Epidermal melanocyte (primary cell): ENCODE measurements at regions not wholly inside any gene's neighbourhood (a gene's known extent, or its start where the extent isn't known, plus 50 kb on each side); places are given as distances from the start of the nearest gene placed in this dataset.

Experiments
- DNase-seq: peaks from one replicate; pipeline ENCODE4 v3.0.0; 2011; ENCODE audit warnings: low spot score; ENCODE audit not compliant: insufficient read length

DNA sequence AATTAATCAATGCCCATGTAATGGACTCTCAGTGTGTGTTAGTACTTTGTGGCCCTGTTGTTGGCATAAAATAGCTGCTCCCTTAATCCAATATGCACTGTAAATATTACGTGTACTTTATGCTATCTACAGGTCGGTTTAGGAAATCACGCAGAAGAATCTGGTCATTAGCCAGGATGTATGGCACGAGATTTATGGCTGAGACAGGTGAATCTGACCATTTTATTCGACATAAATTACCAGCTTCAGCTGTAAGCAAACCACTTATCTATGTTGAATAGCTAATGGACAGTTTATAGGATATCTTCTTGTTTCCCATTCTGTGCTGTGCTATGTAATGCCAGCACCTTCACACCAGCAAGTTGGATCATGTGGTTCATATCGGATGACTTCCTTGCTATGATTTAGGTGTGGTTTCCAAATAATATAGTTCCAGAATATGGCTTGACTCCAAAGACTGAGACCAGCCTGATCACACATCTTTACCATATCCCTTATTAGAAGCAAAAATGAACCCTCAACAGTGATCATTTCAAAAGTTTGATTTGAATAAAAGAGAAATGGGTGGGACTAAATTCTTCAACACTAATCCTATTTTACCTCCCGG is 301.4 kb downstream of the AHR start:
- DNase-seq = no peak

DNA sequence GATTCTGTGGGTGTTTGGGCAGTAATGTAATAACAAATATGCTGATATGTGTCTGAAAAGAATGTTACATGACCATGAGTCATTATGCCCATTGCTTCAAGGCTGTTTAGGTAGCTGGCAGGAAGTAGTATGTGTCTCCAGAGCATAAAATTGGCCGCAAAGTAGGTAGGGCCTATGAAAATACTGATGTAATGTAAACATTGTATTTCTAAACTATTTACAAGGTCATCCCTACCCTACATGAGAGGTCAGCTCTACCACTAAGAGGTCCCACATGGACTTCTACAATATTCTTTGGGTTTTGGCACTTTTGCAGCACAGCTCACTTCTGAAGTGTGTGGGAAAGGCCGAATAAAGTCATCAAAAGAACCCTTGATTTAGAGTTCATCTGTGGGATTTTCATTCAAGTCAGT is 301.9 kb downstream of the AHR start:
- DNase-seq = no peak

DNA sequence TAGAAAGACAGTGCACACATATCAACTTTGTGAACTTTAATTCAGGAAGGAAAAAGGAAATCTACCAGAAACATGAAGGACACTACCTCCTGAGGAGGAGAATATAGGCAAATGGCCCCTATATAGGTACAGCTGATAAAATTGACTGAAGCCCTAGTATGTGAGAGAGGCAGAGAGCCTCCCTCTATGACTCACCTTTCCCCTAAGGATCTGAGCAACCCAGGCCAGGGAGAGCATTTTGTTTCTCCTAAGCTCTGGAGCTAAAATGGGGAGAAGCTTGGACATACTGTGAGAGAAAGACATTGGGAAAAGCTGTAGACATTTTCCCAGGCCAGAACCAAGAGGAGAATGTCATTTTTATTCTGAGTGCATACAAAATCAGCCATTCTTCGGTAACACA is 303.5 kb downstream of the AHR start:
- DNase-seq = no peak

DNA sequence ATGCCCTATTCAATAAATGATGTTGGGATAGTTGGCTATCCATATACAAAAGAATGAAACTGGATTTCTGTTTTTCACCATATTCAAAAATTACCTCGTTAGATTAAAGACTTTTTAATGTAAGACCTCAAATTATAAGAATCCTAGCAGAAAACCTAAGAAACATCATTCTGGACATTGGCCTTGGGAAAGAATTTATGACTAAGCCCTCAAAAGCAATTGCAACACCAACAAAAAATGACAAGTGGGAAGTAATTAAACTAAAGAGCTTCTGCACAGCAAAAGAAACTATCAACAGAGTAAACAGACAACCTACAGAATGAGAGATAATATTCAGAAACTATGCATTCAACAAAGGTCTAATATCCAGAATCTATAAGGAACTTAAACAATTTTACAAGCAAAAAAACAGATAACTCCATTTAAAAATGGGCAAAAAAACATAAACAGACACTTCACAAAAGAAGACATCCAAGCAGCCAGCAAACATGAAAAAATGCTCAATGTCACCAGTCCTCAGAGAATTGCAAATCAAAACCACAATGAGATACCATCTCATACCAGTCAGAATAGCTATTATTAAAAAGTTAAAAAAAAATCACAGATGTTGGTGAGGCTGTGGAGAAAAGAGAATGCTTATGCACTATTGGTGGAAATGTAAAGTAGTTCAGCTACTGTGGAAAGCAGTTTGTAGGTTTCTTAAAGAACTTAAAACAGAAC is 309.8 kb downstream of the AHR start:
- DNase-seq = no peak

DNA sequence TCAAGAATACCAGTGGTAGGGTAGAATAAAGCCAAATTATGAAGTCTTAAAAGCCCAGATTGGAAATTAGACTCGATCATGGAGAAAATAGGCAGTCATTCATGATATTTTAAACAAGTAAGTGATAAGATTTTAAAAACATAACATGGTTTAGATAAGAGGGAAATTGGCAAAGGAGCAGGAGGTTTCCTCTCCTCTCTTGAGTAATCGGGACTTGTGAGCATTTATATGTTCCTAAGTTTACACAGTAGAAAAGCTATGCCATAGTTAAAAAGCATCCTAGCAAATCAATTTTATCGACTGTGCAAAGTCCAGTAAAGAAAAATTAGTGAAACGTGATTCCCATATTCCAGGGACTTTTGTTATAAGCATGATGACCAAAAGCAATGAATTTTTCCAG is 313.2 kb downstream of the AHR start:
- no peak for DNase-seq

DNA sequence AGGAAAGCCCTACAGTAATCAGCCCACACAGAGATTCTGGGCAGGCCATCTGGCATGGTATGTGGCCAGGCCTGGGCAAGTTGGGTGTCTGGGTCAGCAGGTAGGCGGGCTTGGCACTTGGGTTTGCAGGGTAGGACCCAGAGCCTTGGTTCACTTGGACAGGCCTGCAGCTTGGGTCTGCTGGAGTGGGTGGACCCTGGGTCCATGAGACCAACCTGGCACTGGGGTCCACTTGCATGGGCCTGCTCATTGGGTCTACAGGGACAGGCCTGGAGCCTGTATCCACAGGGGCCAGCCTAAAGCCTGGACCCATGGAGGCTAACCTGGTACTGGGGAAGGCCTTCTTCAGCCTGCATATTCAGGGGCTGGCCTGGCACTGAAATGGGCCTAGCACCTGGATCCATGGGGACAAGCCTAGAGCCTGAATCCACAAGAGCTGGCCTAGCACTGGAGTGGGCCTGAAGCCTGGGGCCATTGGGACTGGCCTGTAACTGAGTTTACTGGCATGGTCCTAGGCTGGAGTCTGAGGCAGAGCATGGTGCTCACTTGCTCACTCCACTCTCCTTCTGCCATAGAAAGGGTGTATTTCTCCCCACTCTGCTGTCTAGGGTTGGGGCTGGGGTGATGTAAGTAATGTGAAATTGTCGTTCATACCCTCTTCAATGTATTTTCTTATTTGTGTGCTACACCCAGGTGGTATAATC is 315.0 kb downstream of the AHR start:
- no peak for DNase-seq

DNA sequence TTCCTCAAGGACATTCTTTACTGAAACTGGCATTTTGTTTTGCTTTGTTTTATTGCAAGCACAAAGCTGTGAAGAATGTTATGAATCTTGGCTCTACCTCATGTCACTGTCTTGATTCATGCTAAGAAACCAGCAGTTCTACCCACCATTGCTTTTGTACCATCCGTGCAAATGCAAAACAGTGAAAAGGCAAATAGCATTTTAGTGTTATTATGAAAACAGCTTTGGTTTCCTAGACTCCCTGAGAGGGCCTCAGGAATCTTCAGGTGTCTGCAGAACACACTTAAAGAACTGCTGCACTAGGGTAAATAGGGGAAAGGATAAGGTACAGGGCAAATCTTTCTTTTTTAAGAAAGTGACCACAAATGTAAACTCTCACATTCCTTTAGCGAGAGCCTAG is 318.9 kb downstream of the AHR start:
- DNase-seq = no peak

DNA sequence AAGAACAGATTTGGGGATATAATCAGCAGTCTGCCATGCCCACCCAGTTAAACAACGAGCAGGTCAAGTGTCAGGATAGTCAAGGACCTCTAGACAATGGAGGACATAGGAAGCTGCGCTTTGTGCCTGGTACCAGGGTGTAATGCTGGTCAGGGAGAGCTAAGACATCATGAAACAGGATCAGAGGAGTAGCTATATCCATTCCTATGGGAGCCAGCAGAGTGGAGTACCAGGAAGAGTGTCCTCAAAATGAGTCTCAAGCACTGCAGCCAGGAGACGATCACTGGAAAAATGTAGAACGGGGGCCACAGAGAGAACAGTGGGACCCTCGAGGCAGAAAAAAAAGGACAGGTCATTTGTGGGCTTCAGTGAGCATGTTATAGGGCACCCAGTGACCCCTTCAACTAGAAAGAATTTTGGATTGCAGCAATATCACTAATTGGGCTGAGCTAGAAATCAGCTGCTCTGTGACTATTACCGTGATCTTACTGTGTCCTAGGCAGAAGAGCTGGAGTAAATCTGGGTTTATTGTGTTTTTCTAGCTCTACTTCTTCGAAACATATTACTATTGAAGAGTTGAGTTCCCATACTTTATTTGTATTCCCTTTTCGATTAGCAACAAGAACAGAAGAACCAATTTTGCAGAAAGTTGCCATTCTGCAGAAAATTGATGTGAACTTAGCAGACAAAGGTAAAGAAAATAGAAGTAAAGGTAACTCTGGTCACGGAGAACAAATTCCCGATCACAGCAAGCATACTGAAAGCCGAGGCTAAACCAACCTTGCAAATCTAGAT is 319.6 kb downstream of the AHR start:
- no peak for DNase-seq

DNA sequence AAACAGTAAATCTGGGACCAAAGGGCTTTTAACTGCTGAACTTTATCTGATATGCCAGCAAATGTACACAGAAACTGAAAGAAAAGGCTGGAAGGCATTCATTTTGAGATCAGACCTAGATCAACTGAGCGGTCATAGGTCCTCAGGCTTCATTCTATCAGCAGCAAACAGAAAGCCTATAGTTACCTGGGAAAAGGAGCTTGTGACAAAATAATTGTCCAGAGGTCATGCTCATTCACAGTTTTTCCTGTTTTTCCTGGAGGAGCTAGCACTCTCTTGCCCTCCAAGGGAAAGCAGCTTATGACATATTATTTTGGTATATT is 320.2 kb downstream of the AHR start:
- DNase-seq = no peak

DNA sequence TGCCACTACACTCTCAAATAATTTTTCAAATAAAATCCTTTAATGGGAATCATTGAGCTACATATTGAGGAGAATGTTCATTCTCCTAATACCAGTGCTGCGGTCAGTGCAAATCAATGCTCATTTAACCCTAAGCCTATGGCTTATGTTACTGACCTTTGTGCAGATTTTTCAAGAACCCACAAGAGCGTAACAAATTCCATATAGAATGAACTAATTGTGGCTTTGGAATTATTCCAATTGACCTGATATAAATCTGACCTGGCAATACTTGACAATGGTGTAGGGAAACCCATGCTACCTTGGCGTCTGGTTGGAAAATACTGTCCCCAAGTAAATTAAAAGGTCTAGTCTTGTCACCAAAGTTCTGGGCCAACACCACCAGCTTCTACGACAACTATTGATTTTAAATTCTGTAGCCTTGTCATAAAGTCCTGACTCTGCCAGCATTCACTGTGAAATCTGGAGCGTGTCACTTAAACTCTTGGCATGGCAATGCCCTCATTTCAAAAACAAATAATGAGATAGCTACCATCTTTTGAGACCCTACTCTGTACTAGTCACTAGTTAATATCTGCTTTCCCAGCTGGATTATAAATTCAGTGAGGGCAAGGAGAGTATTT is 320.9 kb downstream of the AHR start:
- no peak for DNase-seq

DNA sequence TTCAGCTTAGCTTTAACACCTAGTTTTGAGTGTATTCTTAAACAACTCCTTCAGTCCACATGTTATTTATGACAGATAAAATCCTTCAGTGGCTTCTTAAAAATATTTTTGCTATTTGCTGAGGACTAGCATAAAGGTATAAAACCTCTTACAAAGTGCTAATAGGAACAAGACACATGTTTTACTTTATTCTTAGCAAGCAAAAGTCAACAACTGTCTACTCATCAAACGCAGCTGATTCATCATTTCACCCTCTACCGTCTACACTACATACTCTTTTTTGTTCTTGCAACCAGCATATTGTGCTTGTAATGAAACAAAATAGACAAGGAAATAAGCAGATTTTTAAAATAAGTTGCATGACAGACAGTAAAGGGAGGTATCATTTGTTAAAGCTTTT is 319.7 kb downstream of the SNX13 start:
- no peak for DNase-seq

DNA sequence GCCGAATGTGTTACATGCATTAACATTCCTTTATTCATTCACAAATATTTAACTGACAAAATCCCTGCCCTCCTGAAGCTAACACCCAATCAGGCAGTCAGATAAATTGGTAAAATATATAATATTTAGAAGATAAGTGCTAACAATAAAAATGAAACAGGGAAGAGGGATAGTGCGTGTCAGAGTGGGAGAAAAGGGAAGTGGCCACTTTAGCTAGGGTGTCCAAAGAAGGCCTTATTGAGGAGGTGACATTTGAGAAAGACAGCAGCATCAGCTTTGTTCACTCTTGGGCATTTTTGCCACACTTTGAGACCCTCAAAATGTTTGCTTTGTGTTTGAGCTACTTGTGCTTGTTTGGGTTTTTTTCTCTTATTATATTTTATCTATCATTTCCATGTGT is 317.8 kb downstream of the SNX13 start:
- DNase-seq = no peak

DNA sequence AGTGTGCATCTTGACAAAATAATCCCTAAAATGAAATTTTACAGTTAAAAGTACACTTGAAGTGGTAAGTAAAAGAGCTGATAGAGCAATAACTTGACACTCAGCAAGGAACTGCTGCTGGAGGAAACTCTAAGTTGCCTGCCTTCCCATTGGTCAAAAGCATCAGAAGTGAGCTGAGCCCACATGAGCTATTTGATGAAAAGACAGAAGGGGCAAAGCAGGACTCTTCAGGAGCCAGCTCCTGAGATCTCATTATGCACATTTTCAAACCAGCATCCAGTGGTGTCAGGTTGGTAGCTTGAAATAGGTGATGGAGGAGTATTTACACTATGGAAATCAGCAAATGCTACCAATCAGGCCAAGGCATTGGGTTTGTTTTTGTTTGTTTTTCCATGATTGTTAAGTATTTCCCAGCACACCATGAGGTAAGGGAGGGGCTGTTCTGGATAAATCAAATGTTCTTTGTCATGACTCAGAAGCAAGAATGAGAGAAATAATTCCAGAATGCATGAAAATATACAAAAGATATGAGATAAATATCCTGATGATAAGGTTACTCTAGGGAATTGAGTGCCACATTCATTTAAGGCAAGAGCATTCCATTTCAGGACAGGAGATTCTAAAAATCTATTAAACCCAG is 316.6 kb downstream of the SNX13 start:
- no peak for DNase-seq

DNA sequence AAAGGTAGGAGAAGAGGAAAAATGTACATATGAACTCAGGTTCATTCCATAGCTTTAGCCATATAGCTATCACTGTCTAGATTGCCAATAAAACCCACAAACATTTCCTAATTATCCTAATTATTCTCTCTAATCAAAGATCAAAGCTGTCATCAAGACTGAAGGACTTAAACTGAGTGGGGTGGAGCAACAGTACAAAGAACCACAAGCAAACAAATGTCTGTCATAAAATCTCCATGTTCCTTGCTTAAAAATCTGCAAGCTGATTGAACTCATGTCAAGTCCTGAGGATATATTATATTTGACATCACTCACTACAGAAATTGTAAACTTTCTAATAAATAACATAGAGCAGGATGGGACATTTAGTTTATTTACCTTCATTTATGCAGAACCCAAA is 315.9 kb downstream of the SNX13 start:
- no peak for DNase-seq

DNA sequence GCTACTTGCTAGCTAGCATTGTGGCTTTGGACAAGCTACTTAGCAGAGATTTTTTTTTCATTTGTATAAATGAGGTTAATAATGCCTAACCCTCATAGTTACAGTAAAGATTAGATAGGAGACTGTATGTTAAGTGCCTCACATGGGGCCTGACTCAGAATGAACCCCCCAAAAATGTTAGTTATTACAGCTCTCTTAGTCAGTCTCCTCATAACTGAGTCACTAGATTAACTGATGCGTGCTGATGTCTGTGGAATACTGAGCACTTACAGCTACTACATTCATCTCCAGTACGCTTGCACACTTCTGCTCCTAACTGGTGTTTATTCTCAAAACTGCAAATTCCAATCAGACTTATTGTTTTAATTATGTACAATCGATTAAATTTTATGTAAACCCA is 315.3 kb downstream of the SNX13 start:
- DNase-seq = no peak

DNA sequence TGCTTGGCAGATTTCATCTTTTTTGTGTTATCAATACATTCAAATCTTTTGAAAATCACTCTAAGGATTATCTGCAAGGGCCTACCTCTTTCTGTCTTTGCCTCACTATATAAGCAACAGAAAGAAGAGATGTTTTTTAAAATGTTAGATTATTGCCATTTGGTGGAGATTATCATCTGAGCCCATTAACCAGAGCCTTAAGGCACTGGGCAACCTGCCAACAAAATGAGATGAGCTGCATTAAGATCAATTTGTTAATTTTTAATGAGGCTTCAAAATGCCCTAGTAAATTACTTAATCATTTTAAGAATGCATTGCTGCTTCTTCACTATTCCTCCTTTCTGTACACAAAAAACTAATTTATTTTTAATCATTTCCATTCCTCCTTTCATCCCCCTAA is 314.1 kb downstream of the SNX13 start:
- no peak for DNase-seq

DNA sequence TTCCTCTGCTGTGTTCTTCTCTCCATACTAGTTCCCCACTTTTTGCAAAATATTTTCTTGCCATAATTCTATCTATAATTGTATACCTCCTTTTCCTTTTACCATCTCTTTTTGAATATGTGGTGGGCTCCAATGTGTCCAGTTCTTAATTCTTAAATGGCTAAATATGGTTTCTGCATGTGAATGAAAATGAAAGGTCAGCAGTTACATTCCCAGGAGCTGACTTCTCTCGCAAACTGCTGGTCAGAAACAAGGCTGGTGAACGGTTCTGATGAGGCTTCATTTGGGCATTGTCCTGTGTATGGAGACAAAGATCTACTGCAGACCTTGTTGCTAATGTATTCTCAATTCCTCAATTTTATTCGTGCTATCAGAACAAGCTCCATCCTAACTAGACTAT is 309.2 kb downstream of the SNX13 start:
- no peak for DNase-seq

DNA sequence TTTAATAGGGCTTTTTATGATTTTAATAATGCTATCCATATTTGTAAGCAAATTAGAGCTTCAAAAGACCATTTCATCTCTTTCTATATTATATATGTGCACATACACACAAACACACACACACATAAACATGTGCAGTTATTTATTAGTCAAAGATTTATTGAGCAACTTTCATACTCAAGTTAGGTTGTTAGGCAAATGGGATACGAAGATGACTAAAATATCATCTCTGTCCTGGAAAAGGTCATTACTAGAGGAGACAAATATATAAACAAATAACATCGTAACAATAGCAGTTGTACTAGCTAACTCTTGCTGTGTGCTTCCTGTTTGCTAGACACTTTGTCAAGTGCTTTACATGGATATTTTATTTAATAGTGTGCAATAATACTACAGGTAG is 307.9 kb downstream of the SNX13 start:
- DNase-seq = no peak

DNA sequence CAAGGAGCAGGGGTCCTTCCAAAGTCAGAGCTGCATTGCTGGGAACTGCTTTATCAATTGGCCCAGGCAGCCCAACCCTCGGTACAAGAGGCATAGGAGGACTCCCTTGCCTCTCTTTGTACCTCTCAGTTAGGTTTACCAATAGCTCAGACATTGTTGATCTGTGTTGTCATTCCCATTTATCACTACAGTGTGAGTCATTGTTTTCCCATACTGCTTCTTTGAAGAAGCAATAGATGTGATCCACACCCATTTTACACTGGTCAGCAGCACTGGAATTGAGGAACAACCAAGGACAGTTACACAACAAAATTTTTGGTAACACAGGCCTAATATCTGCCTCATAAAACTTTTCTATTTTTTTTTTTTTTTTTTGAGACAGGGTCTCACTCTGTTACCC is 307.2 kb downstream of the SNX13 start:
- DNase-seq = no peak

DNA sequence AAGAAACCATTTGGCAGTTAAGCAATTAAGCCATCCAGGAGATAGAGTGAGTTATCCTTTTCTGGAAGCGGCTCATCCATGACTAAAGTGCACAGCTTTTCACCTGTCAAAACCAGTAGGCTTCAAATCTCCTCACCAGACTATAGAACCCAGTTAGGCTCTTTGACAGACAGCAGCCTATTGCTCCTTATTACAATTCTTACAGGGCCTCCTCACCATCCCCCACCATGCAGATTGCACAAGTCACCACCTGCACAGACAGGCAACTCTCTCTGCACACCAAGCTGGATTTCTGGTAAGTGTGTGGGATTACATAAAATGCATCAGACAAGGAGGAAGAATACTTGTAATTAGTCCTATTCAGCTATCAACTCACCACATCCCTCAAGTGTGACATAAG is 301.6 kb downstream of the SNX13 start:
- no peak for DNase-seq

DNA sequence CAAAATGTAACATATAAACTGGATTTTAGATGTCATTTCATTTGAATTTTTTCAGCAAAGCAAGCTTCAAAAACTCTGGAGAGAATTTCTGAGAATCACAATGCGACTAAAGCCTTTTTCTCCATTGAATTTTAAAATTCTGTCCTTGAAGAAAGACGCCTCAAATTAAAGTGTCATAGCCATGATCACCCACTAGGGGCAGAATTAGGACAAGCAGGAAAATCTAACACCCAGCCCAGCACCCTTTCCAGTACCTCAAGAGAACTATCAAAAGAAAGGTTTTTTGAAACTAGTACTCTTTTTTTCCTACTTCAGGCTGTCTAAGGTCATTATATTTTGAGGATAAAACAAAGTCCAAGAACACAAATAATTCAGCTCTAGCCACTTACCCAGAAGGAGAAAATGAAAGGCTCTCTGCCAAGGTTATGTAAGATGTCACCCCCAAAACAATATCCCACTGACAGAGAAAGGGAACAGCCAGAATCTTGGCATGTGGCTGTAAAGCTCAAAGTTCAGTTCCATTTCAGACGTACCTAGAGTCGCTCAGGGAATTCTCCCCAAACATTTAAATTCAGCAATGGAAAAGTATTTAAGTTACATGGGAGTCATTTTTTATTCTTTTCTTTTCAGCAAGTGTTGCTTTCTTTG is 299.4 kb downstream of the SNX13 start:
- no peak for DNase-seq
